ENCODE measurements at regions not wholly inside any gene's neighbourhood (a gene's known extent, or its start where the extent isn't known, plus 50 kb on each side); places are given as distances from the start of the nearest gene placed in this dataset.

- DNase-seq, result no peak
These were observed 294.6 kb downstream of the CDH26 start for GRCh38 chr20:60252866-60253265.

- no peak for DNase-seq
These were observed 295.2 kb downstream of the CDH26 start for GRCh38 chr20:60253471-60253870.

- DNase-seq, result no peak
These were observed 296.7 kb downstream of the CDH26 start for GRCh38 chr20:60254901-60255411.

- DNase-seq, result no peak
These were observed 297.2 kb downstream of the CDH26 start for GRCh38 chr20:60255415-60255814.

- no peak for DNase-seq
These were observed 297.6 kb downstream of the CDH26 start for GRCh38 chr20:60255866-60256265.

- DNase-seq, result no peak
These were observed 298.6 kb downstream of the CDH26 start for GRCh38 chr20:60256811-60257210.

GRCh38 chr20:60257671-60258070 is 299.4 kb downstream of the CDH26 start:
- no peak for DNase-seq

- DNase-seq, result no peak
These were observed 300.1 kb downstream of the CDH26 start for GRCh38 chr20:60258255-60258863.

- no peak for DNase-seq
These were observed 303.1 kb downstream of the CDH26 start for GRCh38 chr20:60261333-60261732.

- DNase-seq, result peak; percentile 5
These were observed 304.9 kb downstream of the CDH26 start for GRCh38 chr20:60262967-60263603.

GRCh38 chr20:60263725-60264709 is 305.8 kb downstream of the CDH26 start:
- DNase-seq, result no peak

- no peak for DNase-seq
These were observed 308.1 kb downstream of the CDH26 start for GRCh38 chr20:60266177-60266823.

- no peak for DNase-seq
These were observed 310.3 kb downstream of the CDH26 start for GRCh38 chr20:60268491-60268890.

- DNase-seq, result no peak
These were observed 311.4 kb downstream of the CDH26 start for GRCh38 chr20:60269573-60270162.

GRCh38 chr20:60270341-60270740 is 312.1 kb downstream of the CDH26 start:
- no peak for DNase-seq

- DNase-seq, result no peak
These were observed 313.4 kb downstream of the CDH26 start for GRCh38 chr20:60271597-60271996.

- DNase-seq, result no peak
These were observed 314.6 kb downstream of the CDH26 start for GRCh38 chr20:60272790-60273189.

GRCh38 chr20:60274717-60275116 is 316.5 kb downstream of the CDH26 start:
- no peak for DNase-seq

- DNase-seq, result no peak
These were observed 323.1 kb downstream of the CDH26 start for GRCh38 chr20:60281295-60281694.

GRCh38 chr20:60283281-60283680 is 325.1 kb downstream of the CDH26 start:
- DNase-seq, result no peak

- DNase-seq, result no peak
These were observed 328.5 kb downstream of the CDH26 start for GRCh38 chr20:60286764-60287163.

GRCh38 chr20:60288945-60289344 is 330.7 kb downstream of the CDH26 start:
- DNase-seq, result no peak

Data from NK-92 treated with Interleukin-12 subunit alpha and Interleukin-12 subunit beta, amount 100 ng/mL, for 24 hours (cell line).